Adipocyte (in vitro differentiated cells): ENCODE measurements at regions not wholly inside any gene's neighbourhood (a gene's known extent, or its start where the extent isn't known, plus 50 kb on each side); places are given as distances from the start of the nearest gene placed in this dataset.

Source experiments
- DNase-seq: peaks from one replicate; pipeline ENCODE4 v3.0.0-alpha.2; 2015; ENCODE audit warnings: low read depth
- H3K27me3 ChIP-seq: replicated peaks from 2 replicates; pipeline ENCODE4 v1.7.0; 2013; ENCODE audit warnings: mild to moderate bottlenecking, low read length, moderate library complexity; ENCODE audit not compliant: control insufficient read depth, insufficient read depth
- H3K36me3 ChIP-seq: 2 replicates; pipeline ENCODE4 v1.7.0; 2013; ENCODE audit warnings: low read length, mild to moderate bottlenecking, moderate library complexity; ENCODE audit not compliant: control insufficient read depth, insufficient read depth, severe bottlenecking
- H3K4me1 ChIP-seq: 2 replicates; pipeline ENCODE4 v1.7.0; 2013; ENCODE audit warnings: mild to moderate bottlenecking, low read length, moderate library complexity; ENCODE audit not compliant: control insufficient read depth, insufficient read depth
- H3K4me3 ChIP-seq: 2 replicates; pipeline ENCODE4 v1.7.0; 2013; ENCODE audit warnings: mild to moderate bottlenecking, low read length, moderate library complexity
- H3K9ac ChIP-seq: 2 replicates; pipeline ENCODE4 v1.7.0; 2013; ENCODE audit warnings: mild to moderate bottlenecking, low read length, moderate library complexity
- H3K9me3 ChIP-seq: 2 replicates; pipeline ENCODE4 v1.7.0; 2013; ENCODE audit warnings: mild to moderate bottlenecking, low read length, moderate library complexity; ENCODE audit not compliant: control insufficient read depth

DNA sequence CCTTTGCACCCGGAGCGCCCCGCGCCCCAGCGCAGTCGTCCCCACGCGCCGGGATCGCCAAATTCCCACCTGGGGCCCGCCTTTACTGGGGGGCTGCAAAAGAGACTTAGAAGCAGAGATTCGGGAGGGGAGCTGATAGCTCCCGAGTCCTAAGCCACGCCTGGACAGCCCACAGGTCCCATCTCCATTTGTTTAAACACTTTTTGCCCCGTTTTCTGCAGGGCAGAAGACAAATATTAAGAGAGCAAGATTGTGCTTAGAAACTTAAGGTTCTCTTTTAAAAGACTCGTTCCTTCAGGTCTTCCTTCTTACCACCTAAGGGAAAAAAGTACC lies 299.1 kb upstream of the NFE2L3 start:
- Histone ChIP-seq H3K4me1 (peaks cover 80% of the 10 kb centered on the region), H3K9me3 (no peaks in the 10 kb centered on the region), H3K9ac (peak overlapping the region; percentile 81), H3K27me3 (no peaks in the 10 kb centered on the region), H3K4me3 (no peak overlapping the region), H3K36me3 (no peaks in the 10 kb centered on the region)
- DNase-seq: no peak

DNA sequence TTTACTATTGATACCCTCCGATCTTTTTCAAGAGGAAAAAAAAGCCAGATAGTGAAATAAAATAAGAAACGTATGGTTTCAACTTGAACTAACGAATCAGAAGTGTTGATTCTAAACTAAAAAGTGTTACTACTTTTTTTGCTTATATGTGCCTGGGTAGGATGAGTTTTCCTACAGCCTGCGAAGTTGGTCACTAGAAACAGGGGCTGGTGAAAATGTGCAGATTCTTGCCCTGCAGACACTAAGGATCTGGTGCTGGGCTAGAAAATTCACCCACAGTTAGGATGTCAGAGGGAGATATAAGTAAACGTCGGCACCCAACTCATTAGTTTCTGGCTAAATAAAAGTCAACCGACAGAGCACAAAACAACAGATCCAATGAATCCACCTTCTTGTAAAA lies 298.7 kb upstream of the NFE2L3 start:
- Histone ChIP-seq H3K27me3 (no peaks in the 10 kb centered on the region), H3K9me3 (no peaks in the 10 kb centered on the region), H3K4me3 (no peak overlapping the region), H3K9ac (peak overlapping the region; percentile 81), H3K4me1 (peaks cover 77% of the 10 kb centered on the region), H3K36me3 (no peaks in the 10 kb centered on the region)
- no peak for DNase-seq

DNA sequence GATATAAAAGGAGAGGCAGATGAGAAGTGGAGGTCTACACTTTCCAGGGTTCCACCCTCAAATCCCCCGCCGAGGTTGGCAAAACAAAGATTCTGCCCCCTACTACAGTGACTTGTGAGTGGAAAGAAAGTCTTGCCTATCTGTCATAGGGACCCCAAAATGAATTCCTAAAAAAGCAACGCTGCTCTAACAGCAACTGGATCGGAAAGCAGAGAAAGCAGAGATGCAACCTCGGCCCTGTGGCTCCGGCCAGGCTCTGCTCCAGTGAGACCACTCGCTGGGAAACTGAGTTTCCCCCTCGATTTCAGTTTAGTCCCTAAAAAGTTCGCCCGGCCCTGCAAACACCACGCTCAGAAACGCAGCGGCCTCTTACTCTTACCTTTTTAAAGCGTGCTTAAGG lies 297.9 kb upstream of the NFE2L3 start:
- Histone ChIP-seq H3K36me3 (no peaks in the 10 kb centered on the region), H3K4me1 (peaks cover 70% of the 10 kb centered on the region), H3K9me3 (no peaks in the 10 kb centered on the region), H3K27me3 (no peaks in the 10 kb centered on the region), H3K9ac (peak overlapping the region; percentile 81), H3K4me3 (peak overlapping the region; percentile 64)
- DNase-seq: no peak

DNA sequence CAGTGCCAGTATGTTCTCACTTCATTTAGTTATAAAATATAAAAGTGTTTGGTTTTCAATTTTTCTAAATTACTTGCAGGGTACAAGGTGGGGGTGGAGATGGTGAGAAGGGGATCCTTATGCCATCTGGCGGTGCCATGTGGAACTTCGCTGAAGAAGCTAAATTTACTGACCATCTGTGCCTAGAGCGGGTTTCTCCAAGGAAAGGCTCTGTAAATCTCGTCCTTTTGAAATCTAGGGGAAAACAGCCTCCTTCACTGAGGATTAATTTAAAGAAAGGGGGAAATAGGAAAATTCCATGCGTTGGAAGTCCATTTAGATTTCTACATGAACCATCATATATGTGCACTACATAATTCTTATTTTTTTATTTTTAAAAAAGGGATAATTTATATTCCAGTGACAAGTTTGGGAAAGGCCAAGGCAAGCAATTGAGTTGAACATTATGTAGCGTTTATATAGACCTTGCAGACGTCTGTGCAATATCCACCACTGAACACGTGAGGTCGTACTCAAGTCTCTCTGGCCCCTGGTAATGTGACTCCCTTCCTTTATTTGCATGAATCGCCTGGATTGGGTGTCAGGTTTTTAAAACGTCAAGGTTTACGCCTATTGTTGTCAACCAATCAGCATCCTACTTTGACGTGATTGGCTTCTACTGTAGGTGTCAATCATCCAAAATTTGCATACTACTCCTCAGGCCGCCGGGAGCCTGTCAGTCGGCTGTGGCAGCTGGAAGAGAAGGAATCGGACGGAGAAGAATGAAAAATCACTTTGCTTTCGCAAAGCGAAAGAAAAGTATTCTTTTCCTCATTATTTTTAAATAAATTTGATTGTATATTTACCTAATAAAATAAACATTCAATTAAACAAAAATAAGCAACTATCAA lies 297.1 kb upstream of the NFE2L3 start:
- Histone ChIP-seq H3K27me3 (no peaks in the 10 kb centered on the region), H3K9me3 (no peaks in the 10 kb centered on the region), H3K36me3 (no peaks in the 10 kb centered on the region), H3K4me1 (peaks cover 62% of the 10 kb centered on the region), H3K4me3 (peak overlapping the region; percentile 86), H3K9ac (peak overlapping the region; percentile 95)
- DNase-seq: peak; percentile 98

DNA sequence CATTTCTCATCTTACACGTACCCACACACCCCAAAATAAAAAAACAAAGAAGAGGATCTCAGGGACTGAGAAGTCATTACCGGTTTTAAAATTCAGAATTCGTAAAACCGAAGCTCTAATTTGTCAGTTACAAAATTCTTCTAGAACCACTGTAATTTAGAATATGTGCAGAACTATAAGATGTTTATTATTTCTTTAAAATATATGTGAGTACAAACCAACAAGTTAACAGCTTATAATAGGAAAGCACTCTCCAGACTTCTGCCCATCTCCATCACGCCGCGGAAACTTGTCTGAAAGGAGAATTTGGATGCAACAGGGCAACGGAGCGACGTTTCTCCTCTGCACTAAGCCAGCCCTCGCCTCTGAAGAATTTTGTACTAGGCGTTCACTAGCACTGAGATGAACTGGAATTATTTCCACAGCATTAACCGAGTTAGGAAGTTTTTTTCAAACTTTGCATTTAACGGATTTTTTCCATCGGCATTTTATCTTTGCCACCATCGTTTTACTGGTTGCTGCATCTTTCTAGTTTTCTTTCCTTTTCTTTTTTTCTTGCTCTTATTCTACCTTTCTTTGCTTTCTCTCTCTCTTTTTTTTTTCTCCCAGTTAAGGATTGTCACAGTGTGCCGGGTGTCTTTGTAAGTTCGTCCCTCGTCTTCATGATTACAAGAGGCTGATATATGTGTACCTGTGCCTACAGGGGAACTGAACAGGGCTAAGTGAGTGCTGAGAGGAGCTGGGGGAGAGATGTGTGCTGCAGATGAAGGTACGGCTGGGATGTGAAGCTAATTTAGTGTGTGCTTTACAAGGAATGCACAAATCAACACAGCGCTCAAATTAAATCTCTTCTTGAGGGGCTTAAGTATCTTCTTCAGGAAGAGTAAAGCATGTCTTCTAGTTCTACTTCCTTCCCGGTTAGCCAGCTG lies 295.9 kb upstream of the NFE2L3 start:
- H3K36me3 ChIP-seq: no peaks in the 10 kb centered on the region
- no peaks in the 10 kb centered on the region for H3K9me3 ChIP-seq
- peak overlapping the region; percentile 86 for H3K4me3 ChIP-seq
- peak; percentile 67 for DNase-seq
- H3K4me1 ChIP-seq: peaks cover 49% of the 10 kb centered on the region
- no peaks in the 10 kb centered on the region for H3K27me3 ChIP-seq
- H3K9ac ChIP-seq: peak overlapping the region; percentile 95

DNA sequence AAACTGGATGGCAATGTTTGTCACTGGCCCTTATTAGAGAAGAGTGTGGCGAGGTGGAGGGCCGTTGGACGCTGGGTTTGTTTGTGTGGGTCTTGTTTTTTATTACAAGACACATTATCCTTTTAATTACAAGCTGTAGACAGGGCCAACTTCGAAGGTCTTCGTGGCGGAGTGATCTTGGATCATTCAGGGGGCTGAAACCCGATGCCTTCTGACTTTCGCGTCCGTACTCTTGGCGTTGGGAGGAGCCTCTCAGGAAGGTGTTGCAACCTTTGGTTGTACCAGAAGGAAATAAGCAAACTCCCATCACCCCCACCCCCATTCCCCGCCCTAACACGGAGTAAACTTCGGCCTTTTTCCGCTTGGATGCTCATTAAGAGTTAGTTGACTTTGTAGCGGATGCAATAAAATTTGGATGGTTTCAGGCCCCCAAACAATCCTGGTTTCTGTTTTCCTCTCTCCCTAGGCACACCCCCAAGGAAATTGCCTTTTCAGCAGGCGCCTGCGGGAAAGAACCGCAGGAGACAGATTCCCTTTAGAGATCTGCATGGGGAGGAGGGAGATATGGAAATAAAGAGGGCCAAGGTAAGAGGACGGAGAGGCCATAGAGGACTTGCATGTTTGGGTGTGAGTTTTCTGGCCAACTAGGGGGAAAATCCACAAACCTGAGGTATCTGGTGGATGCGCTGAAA lies 294.5 kb upstream of the NFE2L3 start:
- no peaks in the 10 kb centered on the region for H3K36me3 ChIP-seq
- peak overlapping the region; percentile 86 for H3K4me3 ChIP-seq
- H3K4me1 ChIP-seq: peaks cover 37% of the 10 kb centered on the region
- peak; percentile 75 for DNase-seq
- no peaks in the 10 kb centered on the region for H3K27me3 ChIP-seq
- H3K9ac ChIP-seq: peak overlapping the region; percentile 95
- no peaks in the 10 kb centered on the region for H3K9me3 ChIP-seq

DNA sequence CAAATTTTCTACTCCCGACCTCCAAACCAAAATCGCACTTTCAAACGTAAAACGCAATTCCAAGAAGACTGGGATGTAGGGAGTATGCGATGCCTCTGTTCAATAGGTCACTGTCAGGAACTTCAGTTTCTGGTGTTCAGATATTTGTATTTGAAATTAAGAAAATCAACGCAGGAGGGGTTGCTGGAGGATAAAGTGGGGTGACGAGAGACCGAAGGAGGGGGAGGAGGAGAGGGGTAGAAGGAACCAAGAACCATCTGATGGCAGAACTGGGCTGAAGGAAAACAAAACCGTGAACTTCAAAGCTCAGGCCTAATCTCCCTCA lies 293.8 kb upstream of the NFE2L3 start:
- peaks cover 31% of the 10 kb centered on the region for H3K4me1 ChIP-seq
- H3K9me3 ChIP-seq: no peaks in the 10 kb centered on the region
- peak overlapping the region; percentile 86 for H3K4me3 ChIP-seq
- H3K36me3 ChIP-seq: no peaks in the 10 kb centered on the region
- no peak for DNase-seq
- H3K27me3 ChIP-seq: peaks cover 3% of the 10 kb centered on the region
- H3K9ac ChIP-seq: no peak overlapping the region

DNA sequence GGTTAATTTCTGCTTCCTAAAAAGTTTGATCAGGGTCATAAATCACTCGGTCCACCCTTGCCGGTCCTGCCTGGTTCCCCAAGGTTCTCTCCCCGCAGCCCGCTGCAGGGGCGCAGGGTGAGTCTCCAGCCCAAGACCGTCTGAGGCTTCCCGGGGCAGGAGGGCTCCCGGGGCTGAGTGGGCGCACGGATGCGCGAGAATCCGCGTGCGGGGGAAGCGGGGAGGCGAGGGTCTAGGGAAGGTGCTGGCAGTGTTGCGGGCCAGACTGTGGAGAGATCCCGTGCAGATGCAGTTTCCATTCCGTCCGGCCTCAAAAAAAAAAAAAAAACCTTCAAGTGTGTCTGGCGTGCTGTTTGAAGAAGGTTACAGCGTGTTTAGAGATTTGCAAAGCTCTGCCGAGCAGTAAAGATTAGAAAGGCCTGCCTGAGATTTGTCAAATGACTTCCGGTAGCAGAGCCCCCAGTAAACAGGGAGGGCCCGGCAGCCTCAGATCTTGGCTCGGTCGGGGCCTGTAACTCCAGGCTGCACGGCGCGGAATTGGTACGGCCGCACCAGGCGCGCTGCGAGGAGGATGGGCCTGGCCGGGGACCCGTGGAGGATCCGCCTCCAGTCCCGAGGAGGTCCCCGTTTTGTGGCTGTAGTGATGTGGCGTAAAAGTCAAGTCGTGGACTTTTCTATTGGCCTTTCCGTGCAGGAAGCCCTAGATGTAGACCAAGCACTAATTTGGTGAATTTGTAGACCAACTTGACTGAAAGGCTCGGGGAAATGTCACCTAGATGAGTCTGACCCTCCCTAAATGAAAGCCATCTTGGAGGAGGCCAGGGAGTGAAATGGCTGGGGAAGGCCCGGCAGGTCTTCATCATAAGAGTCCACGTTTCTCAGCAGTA lies 293.2 kb upstream of the NFE2L3 start:
- no peak for DNase-seq
- H3K36me3 ChIP-seq: no peaks in the 10 kb centered on the region
- peaks cover 9% of the 10 kb centered on the region for H3K27me3 ChIP-seq
- no peak overlapping the region for H3K9ac ChIP-seq
- peaks cover 25% of the 10 kb centered on the region for H3K4me1 ChIP-seq
- H3K4me3 ChIP-seq: no peak overlapping the region
- no peaks in the 10 kb centered on the region for H3K9me3 ChIP-seq

DNA sequence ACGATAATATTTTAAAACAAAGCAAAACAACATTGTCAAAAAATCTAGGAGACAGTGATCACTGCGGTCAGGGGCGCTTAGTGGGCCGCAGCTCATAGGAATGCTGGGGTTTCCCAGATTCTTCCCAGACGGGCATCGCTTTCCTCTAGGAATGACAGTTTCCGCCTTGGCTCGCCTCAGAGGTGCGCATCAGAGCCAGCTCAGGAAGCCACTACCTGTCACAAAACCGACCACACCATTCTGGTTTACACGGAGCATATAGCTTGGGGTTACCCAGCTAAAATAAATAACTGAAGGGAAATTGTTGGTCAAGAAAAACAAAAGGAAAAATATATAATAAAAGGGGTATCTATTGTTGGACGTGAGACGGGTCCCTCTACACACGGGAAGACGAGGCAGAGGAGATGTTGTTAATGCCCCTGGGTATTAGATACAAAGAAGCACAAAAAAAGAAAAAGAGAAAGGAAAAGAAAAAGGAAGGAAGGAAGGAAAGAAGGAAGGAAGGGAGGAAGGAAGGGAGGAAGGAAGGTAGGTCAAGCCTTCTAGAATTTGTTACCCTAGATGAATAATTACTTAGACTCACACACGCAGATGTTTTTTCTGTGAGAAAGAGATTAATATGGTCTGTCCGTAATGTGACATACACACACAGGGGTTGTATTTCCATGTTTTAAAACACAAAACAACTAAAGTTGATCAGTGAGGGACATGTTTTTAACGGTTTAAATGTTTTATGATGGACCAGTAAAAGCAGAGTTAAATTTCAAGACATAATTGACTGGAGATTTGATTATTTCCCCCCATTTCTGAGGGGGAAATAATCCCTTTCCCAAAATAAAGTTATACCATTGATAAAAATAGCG lies 292.4 kb upstream of the NFE2L3 start:
- H3K4me3 ChIP-seq: no peak overlapping the region
- H3K36me3 ChIP-seq: no peaks in the 10 kb centered on the region
- no peaks in the 10 kb centered on the region for H3K9me3 ChIP-seq
- H3K27me3 ChIP-seq: peaks cover 17% of the 10 kb centered on the region
- no peak for DNase-seq
- H3K4me1 ChIP-seq: peaks cover 16% of the 10 kb centered on the region
- H3K9ac ChIP-seq: no peak overlapping the region
